Transverse colon (tissue), 4 donors: ENCODE measurements at regions not wholly inside any gene's neighbourhood (a gene's known extent, or its start where the extent isn't known, plus 50 kb on each side); places are given as distances from the start of the nearest gene placed in this dataset.

Experiments used
- DNase-seq: peaks from one replicate; pipeline ENCODE4 v3.0.0-alpha.2; 2019
- H3K27ac ChIP-seq, 4 donors: fragments of 200-600 bp; sonication (generic); 2 replicates each; pipeline ENCODE4 v1.5.1; 2016 to 2018; ENCODE audit warnings: inconsistent platforms in 4 of 4
- H3K27me3 ChIP-seq: fragments of 200-600 bp; sonication (generic); 2 replicates; pipeline ENCODE4 v1.5.1; 2017; ENCODE audit warnings: inconsistent platforms
- H3K36me3 ChIP-seq, 4 donors: fragments of 200-600 bp; sonication (generic); 2 replicates each; pipeline ENCODE4 v1.5.1; 2017 to 2019; ENCODE audit warnings: inconsistent platforms in 4 of 4
- H3K4me1 ChIP-seq, 4 donors: fragments of 200-600 bp; sonication (generic); 2 replicates each; pipeline ENCODE4 v1.5.1; 2017 to 2020; ENCODE audit warnings: inconsistent platforms in 4 of 4
- H3K4me3 ChIP-seq, 4 donors: fragments of 200-600 bp; sonication (generic); 1 replicate in 1 of 4; 2 replicates in 3 of 4; pipeline versions ENCODE4 v1.5.1 to v1.6.1; 2017 to 2019; ENCODE audit warnings: inconsistent platforms in 4 of 4
- H3K9me3 ChIP-seq, 2 donors: fragments of 200-600 bp; sonication (generic); 2 replicates each; pipeline ENCODE4 v1.5.1; 2017 to 2019; ENCODE audit warnings: inconsistent platforms in 2 of 2
- CTCF ChIP-seq, 5 experiments: fragments of 200-600 bp in 3 of 5; fragments of 450-650 bp in 2 of 5; sonication (generic) in 3 of 5; IDR thresholded peaks; 1 replicate in 2 of 5; 2 replicates in 3 of 5; pipeline ENCODE4 v1.5.1; 2016 to 2017; ENCODE audit warnings: antibody characterized with exemption in 5 of 5, inconsistent platforms in 3 of 5, mild to moderate bottlenecking in 2 of 5, moderate library complexity in 1 of 5
- EP300 ChIP-seq: sonication (generic); formaldehyde crosslinking; IDR thresholded peaks from one replicate; pipeline ENCODE4 v1.6.1; 2017; ENCODE audit warnings: antibody characterized with exemption, low read depth
- POLR2A ChIP-seq: fragments of 450-650 bp; IDR thresholded peaks from one replicate; pipeline ENCODE4 v1.6.1; 2016; ENCODE audit warnings: antibody characterized with exemption, mild to moderate bottlenecking, moderate library complexity
- POLR2AphosphoS5 ChIP-seq, 3 donors: sonication (generic); formaldehyde crosslinking; IDR thresholded peaks; one replicate each; pipeline ENCODE4 v1.6.1; 2016; ENCODE audit warnings: antibody characterized with exemption in 3 of 3
- WGBS, 2 donors: methylation state at CpG; one replicate each; pipeline ENCODE4 v1.1.5; 2018; ENCODE audit warnings: low coverage in 1 of 2; 5-methylcytosine and 5-hydroxymethylcytosine counted together
- in situ Hi-C, 4 donors: fragments of 200-750 bp; cut with MboI; loops; one replicate each; pipeline versions ENCODE4 v1.15.0 to v1.15.1; 2017; ENCODE audit warnings: low sequenced_read_pairs in 3 of 4, low pct_ligation_motif_present in 1 of 4, low pct_unique_long_range_greater_than_20kb in 1 of 4
- intact Hi-C: fragments of 100-400 bp; cut with DNase I; formaldehyde crosslinking; loops from one replicate; pipeline ENCODE4 v1.15.1; 2023; ENCODE audit warnings: low total_unique reads
- small RNA-seq, 4 donors: library from RNA; depleted of rRNA; stranded (forward); fragments of <200 nt; gene quantifications; one replicate each; pipeline ENCODE3, GENCODE V24; 2016

- in situ Hi-C loops, result no loop called here
- Histone ChIP-seq H3K36me3 (no peaks in the 10 kb centered on the region), H3K4me1 (no peaks in the 10 kb centered on the region), H3K4me3 (no peak overlapping the region), H3K27ac (no peak overlapping the region), H3K9me3 (no peaks in the 10 kb centered on the region), H3K27me3 (no peaks in the 10 kb centered on the region)
- TF ChIP-seq POLR2A (no peak), POLR2AphosphoS5 (IDR thresholded peaks at IDR 0.05) (no peak), EP300 (no peak), CTCF (IDR thresholded peaks at IDR 0.05) (no peak)
- 82 to 83% methylated on average over 1 of the region's 1 CpG for WGBS, 2 donors
- DNase-seq, result no peak
- intact Hi-C loops, result no loop called here
These were observed 50.3 kb upstream of the MAP10 start for GRCh38 chr1:232754930-232755329.

Small RNA genes lying in the stretch of these regions (small RNA-seq; reads per million reads assigned to genes)
- 0 reads per million in 4 donors for gene RNU6-1211P
